GM03348 (cell line): ENCODE measurements at regions not wholly inside any gene's neighbourhood (a gene's known extent, or its start where the extent isn't known, plus 50 kb on each side); places are given as distances from the start of the nearest gene placed in this dataset.

ENCODE experiments used
- DNase-seq: peaks from one replicate; pipeline ENCODE4 v3.0.0; 2012; ENCODE audit warnings: low spot score

GRCh38 chrX:65034292-65034667, 58.0 kb upstream of the ZC4H2 start:
- DNase-seq: no peak
